ENCODE measurements at regions not wholly inside any gene's neighbourhood (a gene's known extent, or its start where the extent isn't known, plus 50 kb on each side); places are given as distances from the start of the nearest gene placed in this dataset.
"Not testable (repeated sequence)": the region's sequence is repeated elsewhere in the genome, so short reads cannot be mapped to it uniquely, and the experiment has no call there.

DNA sequence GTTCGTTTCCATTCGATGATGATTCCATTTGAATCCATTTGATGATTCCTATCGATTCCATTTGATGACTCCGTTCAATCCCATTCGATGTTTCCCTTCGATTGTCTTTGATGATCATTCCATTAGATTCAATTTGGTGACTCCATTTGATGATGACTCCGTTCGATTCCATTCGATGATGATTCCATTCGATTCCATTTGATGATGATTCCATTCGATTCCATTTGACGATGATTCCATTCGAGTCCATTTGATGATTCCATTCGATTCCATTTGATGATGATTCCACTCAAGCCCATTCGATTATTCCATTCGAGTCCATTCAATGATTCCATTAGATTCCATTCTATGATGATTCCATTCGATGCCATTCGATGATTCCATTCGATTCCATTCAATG, 2730.6 kb downstream of the RPIA start:
- H3K9me3 ChIP-seq; in situ Hi-C loops (cut with MboI; ENCODE audit: low sequenced_read_pairs); H3K4me3 ChIP-seq; H3K4me1 ChIP-seq; DNase-seq (ENCODE audit: low spot score in 2 of 2); H3K36me3 ChIP-seq (replicated peaks); H3K27me3 ChIP-seq (ENCODE audit: low read depth): not testable (repeated sequence)

DNA sequence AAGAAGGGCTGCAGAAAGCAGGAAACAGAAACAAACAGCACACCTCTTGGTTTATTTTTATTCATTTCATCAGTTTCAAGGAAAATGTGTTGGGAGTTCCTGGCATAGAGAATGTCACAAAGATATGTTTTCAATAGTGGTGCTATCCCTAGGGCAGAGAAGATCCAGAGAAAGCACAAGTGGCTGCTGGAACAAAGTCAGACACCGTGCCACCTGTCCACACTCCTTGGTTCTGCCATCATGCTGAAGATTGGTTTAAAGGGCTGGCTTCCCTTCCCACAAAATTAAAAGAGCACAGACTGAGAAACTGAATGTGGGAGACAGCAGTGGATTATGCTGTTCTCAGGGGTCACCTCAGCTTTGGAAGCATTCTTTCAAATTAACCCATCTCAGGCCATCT, 2735.7 kb downstream of the RPIA start:
- H3K4me1 ChIP-seq; H3K9me3 ChIP-seq; H3K4me3 ChIP-seq; in situ Hi-C loops (cut with MboI; ENCODE audit: low sequenced_read_pairs); H3K36me3 ChIP-seq (replicated peaks); H3K27me3 ChIP-seq (ENCODE audit: low read depth); DNase-seq (ENCODE audit: low spot score in 2 of 2): not testable (repeated sequence)

DNA sequence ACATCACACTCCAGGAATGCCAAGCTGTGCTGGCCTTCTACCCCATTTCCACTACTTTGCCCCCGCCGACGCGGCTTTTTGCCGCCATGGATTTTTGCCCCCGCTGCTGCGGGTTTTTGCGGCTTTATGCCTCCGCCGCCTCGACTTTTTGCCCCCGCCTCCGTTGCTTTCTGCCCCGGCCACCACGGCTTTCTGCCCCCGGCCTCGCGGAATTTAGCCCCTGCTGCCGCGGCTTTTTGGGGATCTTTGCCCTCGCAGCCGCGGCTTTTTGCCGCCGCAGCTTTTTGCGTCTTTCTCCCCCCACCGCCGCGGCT, 2750.4 kb downstream of the RPIA start:
- H3K4me1 ChIP-seq; DNase-seq (ENCODE audit: low spot score in 2 of 2); H3K36me3 ChIP-seq (replicated peaks); in situ Hi-C loops (cut with MboI; ENCODE audit: low sequenced_read_pairs); H3K9me3 ChIP-seq: not testable (repeated sequence)
- peak overlapping the region; percentile 25 for H3K4me3 ChIP-seq
- peaks cover 18% of the 10 kb centered on the region for H3K27me3 ChIP-seq (ENCODE audit: low read depth)

DNA sequence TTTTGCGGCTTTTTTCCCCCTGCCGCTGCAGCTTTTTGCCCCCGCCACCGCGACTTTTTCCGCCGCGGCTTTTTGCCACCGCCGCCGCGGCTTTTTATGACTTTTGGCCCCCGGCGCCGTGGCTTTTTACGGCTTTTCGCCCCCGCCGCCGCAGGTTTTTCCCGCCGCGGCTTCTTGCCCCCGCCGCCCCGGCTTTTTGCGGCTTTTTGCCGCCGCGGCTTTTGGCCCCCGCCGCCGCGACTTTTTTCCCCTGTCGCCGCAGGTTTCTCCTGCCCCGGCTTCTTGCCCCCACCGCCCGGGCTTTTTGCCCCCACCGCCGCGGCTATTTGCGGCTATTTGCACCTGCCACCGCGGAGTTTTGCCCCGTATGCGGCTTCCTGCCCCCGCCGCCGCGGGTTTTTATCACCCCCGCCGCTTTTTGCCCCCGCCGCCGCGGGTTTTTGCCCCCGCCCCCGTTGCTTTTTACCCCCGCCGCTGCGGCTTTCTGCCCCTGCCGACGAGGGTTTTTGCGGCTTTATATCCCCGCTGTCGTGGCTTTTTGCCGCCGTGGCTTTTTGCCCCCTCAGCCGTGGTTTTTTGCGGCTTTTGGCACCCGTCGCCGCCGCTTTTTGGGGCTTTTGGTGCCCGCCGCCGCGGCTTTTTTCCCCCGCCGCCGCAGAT, 2750.9 kb downstream of the RPIA start:
- peak in 1 of 2 experiments; percentile 25 for DNase-seq (ENCODE audit: low spot score in 2 of 2)
- in situ Hi-C loops (cut with MboI; ENCODE audit: low sequenced_read_pairs) = no loop called here
- peak overlapping the region; percentile 25 for H3K4me3 ChIP-seq
- no peaks in the 10 kb centered on the region for H3K36me3 ChIP-seq (replicated peaks)
- H3K27me3 ChIP-seq (ENCODE audit: low read depth) = peaks cover 18% of the 10 kb centered on the region
- no peaks in the 10 kb centered on the region for H3K9me3 ChIP-seq
- no peaks in the 10 kb centered on the region for H3K4me1 ChIP-seq

DNA sequence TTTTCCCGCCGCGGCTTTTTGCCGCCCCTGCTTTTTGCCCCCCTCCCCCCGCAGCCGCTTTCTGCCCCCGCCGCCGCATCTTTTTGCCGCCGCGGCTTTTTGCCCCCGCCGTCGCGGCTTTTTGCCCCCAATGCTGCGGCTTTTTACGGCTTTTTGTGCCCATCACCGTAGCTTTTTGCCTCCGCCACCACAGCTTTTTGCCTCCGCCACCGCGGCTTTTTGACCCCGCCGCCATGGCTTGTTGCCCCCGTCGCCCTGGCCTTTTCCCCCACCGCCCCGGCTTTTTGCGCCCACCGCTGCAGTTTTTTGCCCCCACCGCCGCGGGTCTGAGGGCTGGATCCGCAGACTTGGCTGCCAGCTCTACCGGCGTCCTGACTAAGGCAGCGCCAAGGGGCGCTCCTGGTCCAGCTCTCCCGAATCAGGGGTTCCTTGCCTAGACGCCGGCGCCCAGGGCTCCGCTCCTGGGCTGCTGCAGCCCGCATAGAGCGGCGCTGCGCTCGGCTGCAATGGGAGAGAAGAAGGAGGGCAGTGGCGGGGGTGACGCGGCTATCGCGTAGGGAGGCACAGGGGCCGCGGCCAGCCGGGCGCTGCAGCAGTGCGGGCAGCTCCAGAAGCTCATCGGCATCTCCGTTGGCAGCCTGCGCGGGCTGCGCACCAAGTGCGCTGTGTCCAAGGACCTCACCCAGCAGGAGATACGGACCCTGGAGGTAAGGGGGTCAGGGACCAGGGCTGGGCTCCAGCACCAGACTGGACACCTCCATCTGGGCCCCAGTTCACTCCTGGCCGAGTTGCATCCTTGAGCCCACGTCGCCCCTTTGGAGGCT, 2751.6 kb downstream of the RPIA start:
- peak overlapping the region; percentile 25 for H3K4me3 ChIP-seq
- peaks cover 18% of the 10 kb centered on the region for H3K27me3 ChIP-seq (ENCODE audit: low read depth)
- H3K36me3 ChIP-seq (replicated peaks); H3K9me3 ChIP-seq; H3K4me1 ChIP-seq; in situ Hi-C loops (cut with MboI; ENCODE audit: low sequenced_read_pairs); DNase-seq (ENCODE audit: low spot score in 2 of 2): not testable (repeated sequence)

DNA sequence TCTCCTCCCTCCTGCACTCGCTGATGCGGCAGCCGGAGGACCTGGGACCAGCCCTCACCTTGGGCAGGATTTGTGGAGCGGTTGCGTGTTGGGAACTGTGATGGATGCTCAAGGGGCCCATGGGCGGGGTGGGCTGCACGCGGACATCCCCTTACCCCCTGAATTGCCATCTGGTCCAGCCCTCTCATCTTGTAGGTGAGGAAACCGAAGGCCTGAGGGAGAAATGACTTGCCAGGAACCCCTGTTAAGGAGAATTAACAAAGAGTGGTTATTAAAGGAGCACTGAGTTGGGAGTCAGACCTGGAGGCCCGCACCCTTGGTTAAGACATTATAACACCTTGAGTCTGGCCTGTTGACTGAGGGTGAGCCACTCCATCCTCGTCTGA, 2752.2 kb downstream of the RPIA start:
- H3K27me3 ChIP-seq (ENCODE audit: low read depth) = peaks cover 18% of the 10 kb centered on the region
- H3K36me3 ChIP-seq (replicated peaks); in situ Hi-C loops (cut with MboI; ENCODE audit: low sequenced_read_pairs); H3K4me3 ChIP-seq; H3K4me1 ChIP-seq; H3K9me3 ChIP-seq; DNase-seq (ENCODE audit: low spot score in 2 of 2): not testable (repeated sequence)

DNA sequence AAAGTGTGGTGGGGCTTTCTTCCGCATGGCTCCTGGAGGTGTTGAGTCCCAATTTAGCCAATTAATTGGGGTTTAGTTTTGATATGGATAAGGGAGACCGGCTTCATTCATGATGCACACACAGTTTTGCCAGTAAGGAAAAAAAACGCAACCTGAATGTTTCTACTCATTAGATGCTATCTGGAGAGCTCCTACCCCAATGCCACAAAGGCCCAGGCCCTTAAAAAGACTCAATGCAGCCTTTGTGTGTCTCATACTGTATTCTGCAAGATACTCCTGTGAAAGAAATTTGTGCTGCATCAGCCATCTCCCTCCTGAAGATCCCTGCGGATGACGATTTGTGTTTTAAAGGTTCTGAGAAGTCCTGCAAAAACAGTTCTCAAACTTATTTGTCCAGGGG, 2754.2 kb downstream of the RPIA start:
- in situ Hi-C loops (cut with MboI; ENCODE audit: low sequenced_read_pairs) = not testable (repeated sequence)

DNA sequence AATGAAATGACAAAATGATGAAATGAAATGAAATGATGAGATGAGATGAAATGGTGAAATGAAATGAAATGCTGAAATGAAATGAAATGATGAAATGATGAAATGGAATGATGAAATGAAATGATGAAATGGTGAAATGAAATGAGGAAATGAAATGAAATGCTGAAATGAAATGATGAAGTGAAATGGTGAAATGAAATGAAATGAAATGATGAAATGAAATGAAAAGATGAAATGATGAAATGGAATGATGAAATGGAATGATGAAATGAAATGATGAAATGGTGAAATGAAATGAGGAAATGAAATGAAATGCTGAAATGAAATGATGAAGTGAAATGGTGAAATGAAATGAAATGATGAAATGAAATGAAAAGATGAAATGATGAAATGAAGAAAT, 2755.0 kb downstream of the RPIA start:
- H3K4me3 ChIP-seq; H3K36me3 ChIP-seq (replicated peaks); H3K4me1 ChIP-seq; H3K9me3 ChIP-seq; DNase-seq (ENCODE audit: low spot score in 2 of 2); in situ Hi-C loops (cut with MboI; ENCODE audit: low sequenced_read_pairs): not testable (repeated sequence)
- peaks cover 15% of the 10 kb centered on the region for H3K27me3 ChIP-seq (ENCODE audit: low read depth)

More for the DNA sequence above, 2754.2 kb downstream of the RPIA start:
- not testable (repeated sequence) for H3K9me3 ChIP-seq; H3K4me1 ChIP-seq; H3K4me3 ChIP-seq; H3K36me3 ChIP-seq (replicated peaks); DNase-seq (ENCODE audit: low spot score in 2 of 2)
- peaks cover 18% of the 10 kb centered on the region for H3K27me3 ChIP-seq (ENCODE audit: low read depth)

DNA sequence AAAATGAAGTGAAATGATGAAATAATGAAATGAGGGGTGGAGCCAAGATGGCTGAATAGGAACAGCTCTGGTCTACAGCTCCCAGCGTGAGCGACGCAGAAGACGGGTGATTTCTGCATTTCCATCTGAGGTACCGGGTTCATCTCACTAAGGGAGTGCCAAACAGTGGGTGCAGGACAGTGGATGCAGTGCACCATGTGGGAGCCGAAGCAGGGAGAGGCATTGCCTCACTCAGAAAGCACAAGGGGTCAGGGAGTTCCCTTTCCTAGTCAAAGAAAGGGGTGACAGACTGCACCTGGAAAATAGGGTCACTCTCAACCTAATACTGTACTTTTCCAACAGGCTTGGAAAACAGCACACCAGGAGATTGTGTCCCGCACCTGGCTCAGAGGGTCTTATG, 2755.4 kb downstream of the RPIA start:
- DNase-seq (ENCODE audit: low spot score in 2 of 2); H3K4me3 ChIP-seq; H3K4me1 ChIP-seq; H3K9me3 ChIP-seq; H3K36me3 ChIP-seq (replicated peaks); in situ Hi-C loops (cut with MboI; ENCODE audit: low sequenced_read_pairs): not testable (repeated sequence)
- peaks cover 14% of the 10 kb centered on the region for H3K27me3 ChIP-seq (ENCODE audit: low read depth)

DNA sequence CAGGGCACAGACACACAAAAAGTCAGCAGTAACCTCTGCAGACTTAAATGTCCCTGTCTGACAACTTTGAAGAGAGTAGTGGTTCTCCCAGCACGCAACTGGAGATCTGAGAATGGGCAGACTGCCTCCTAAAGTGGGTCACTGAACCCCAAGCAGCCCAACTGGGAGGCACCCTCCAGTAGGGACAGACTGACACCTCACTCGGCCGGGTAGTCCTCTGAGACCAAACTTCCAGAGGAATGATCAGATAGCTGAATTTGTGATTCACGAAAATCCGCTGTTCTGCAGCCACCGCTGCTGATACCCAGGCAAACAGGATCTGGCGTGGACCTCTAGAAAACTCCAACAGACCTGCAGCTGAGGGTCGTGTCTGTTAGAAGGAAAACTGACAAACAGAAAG, 2756.0 kb downstream of the RPIA start:
- DNase-seq (ENCODE audit: low spot score in 2 of 2); H3K9me3 ChIP-seq; in situ Hi-C loops (cut with MboI; ENCODE audit: low sequenced_read_pairs); H3K4me1 ChIP-seq; H3K27me3 ChIP-seq (ENCODE audit: low read depth); H3K4me3 ChIP-seq; H3K36me3 ChIP-seq (replicated peaks): not testable (repeated sequence)

DNA sequence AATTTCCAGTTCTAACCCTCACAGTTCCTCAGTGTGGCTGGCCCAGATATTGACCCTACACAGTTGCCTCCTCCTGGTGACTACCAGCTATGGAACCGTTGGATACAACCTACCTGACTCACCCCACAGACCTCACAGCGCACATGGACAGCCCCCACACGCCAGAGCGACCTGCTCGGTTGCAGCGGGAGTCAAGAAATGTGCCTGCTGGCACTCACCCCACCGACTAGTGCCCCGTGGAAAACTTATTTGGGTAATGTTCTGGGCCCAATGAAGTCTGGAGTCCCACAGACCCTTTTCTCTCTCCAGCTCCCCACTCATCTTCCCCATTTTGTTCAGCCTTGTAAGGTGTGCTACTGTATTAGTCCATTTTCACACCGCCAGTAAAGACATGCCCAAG, 2770.8 kb downstream of the RPIA start:
- DNase-seq (ENCODE audit: low spot score in 2 of 2); H3K4me3 ChIP-seq; in situ Hi-C loops (cut with MboI; ENCODE audit: low sequenced_read_pairs); H3K4me1 ChIP-seq; H3K27me3 ChIP-seq (ENCODE audit: low read depth); H3K36me3 ChIP-seq (replicated peaks); H3K9me3 ChIP-seq: not testable (repeated sequence)

DNA sequence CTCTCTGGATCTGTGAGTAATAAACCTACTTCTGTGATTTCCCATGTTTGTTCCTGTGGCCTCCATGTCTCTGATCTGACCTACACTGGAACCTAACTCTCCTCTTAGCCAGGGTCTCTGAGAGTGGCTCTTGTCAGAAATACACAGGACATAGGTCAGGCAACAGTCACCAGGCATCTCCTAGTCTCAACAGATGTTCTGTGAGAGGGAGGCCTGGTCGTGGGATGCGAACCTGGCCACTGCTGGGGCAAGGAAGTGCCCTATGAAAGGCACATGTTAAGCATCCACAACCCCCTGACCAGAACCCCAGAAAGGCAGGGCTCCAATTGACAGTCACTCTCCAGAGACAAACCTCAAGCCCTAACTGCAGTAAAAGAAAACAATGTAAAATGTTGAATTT, 2771.5 kb downstream of the RPIA start:
- H3K4me1 ChIP-seq; H3K27me3 ChIP-seq (ENCODE audit: low read depth); H3K4me3 ChIP-seq; H3K36me3 ChIP-seq (replicated peaks); H3K9me3 ChIP-seq; in situ Hi-C loops (cut with MboI; ENCODE audit: low sequenced_read_pairs); DNase-seq (ENCODE audit: low spot score in 2 of 2): not testable (repeated sequence)

DNA sequence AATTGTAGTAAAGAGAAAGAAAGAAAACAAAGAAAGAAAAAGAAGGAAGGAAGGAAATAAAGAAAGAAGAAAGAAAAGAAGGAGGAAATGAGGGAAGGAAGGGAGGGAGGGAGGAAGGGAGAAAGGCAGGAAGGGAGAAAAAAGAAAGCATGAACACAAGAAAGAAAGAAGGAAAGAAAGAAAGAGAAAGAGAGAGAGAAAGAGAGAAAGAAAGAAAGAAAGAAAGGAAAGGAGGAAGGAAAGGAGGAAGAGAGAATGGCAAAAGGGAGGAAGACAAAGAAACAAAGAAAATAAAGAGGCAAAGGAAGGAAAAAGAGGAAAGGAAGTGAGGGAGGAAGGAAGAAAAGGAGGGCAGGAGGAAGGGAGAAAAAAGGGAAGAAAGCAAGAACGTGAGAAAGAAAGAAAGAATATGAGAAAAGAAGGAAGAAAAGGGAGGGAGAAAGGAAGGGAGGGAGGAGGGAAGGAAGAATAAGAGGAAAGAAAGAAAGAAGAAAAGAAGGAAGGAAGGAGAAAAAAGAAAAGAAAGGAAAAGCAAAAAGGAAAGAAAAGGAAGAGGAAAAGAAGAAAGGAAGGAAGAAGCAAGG, 2775.4 kb downstream of the RPIA start:
- H3K27me3 ChIP-seq (ENCODE audit: low read depth); H3K36me3 ChIP-seq (replicated peaks); H3K4me3 ChIP-seq; in situ Hi-C loops (cut with MboI; ENCODE audit: low sequenced_read_pairs); H3K4me1 ChIP-seq; H3K9me3 ChIP-seq; DNase-seq (ENCODE audit: low spot score in 2 of 2): not testable (repeated sequence)

DNA sequence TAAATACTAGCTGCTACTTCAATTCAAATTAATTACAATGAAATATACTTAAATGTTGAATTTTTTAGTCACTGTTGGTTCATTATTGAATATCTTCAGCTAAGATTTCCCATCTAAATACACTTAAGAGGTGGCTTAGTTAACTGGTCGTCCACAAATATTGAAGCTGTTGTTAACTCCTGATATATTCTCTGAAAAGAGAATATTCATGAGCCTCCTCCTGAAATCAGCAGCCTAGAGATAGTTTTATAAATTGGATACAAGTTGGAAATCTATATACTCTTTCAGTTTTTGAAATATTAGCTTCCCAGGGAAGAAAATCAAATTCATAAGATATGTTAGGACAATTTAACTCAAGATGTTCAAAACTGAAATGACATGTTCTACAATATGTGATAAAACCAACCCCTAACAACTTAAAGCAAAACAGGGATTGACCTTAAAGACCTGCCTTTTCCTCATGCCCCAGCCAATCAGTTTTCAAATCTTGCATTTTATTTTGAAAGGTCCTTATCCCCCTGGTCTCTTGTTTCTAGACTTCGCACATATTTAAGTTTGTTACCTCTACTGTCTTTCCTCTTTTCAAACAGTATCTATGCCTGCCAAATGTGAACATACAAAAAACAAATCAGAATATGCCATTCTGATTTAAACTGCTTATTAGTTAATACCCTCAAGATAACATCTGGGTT, 2784.9 kb downstream of the RPIA start:
- DNase-seq (ENCODE audit: low spot score in 2 of 2) = peak in 1 of 2 experiments; percentile 2
- H3K9me3 ChIP-seq; H3K4me1 ChIP-seq; in situ Hi-C loops (cut with MboI; ENCODE audit: low sequenced_read_pairs); H3K4me3 ChIP-seq; H3K36me3 ChIP-seq (replicated peaks): not testable (repeated sequence)
- H3K27me3 ChIP-seq (ENCODE audit: low read depth) = peaks cover 18% of the 10 kb centered on the region

Data from HAP-1 (cell line).